Testis (tissue), 2 donors: ENCODE measurements at regions not wholly inside any gene's neighbourhood (a gene's known extent, or its start where the extent isn't known, plus 50 kb on each side); places are given as distances from the start of the nearest gene placed in this dataset.
A peak's percentile ranks its signal among the peaks of the same experiment; 100 is the strongest.
"Not testable (repeated sequence)": the region's sequence is repeated elsewhere in the genome, so short reads cannot be mapped to it uniquely, and the experiment has no call there.

Source experiments
- DNase-seq: peaks from one replicate; pipeline ENCODE4 v3.0.0-alpha.2; 2019
- H3K27ac ChIP-seq, 2 donors: fragments of 200-600 bp; sonication (generic); one replicate each; pipeline ENCODE4 v1.5.1; 2019
- H3K27me3 ChIP-seq: fragments of 200-600 bp; sonication (generic); one replicate; pipeline ENCODE4 v1.5.1; 2019
- H3K36me3 ChIP-seq: fragments of 200-600 bp; sonication (generic); one replicate; pipeline ENCODE4 v1.5.1; 2017; ENCODE audit warnings: low read depth; ENCODE audit errors: missing control alignments
- H3K4me1 ChIP-seq: fragments of 200-600 bp; sonication (generic); one replicate; pipeline ENCODE4 v1.5.1; 2019
- H3K4me3 ChIP-seq, 2 donors: fragments of 200-600 bp; sonication (generic); one replicate each; pipeline ENCODE4 v1.5.1; 2017 to 2019
- H3K9me3 ChIP-seq: fragments of 200-600 bp; sonication (generic); one replicate; pipeline ENCODE4 v1.5.1; 2017
- POLR2A ChIP-seq: fragments of 450-650 bp; IDR thresholded peaks from one replicate; pipeline ENCODE4 v1.6.1; 2017; ENCODE audit warnings: antibody characterized with exemption, mild to moderate bottlenecking, moderate library complexity
- WGBS, 2 donors: methylation state at CpG; one replicate each; pipeline ENCODE4 v1.1.5; 2018; 5-methylcytosine and 5-hydroxymethylcytosine counted together
- intact Hi-C: fragments of 100-400 bp; cut with DNase I; formaldehyde crosslinking; loops from one replicate; pipeline ENCODE4 v1.15.1; 2023; ENCODE audit warnings: low total_unique reads
- TF ChIP-seq, protein P1 (sequence below), 3 experiments: fragments of 450-650 bp in 2 of 3; fragments of 200-600 bp in 1 of 3; sonication (generic) in 1 of 3; IDR thresholded peaks; one replicate each; pipeline ENCODE4 v1.5.1; 2016 to 2019; ENCODE audit warnings: antibody characterized with exemption in 3 of 3, mild to moderate bottlenecking in 2 of 3, moderate library complexity in 1 of 3

DNA sequence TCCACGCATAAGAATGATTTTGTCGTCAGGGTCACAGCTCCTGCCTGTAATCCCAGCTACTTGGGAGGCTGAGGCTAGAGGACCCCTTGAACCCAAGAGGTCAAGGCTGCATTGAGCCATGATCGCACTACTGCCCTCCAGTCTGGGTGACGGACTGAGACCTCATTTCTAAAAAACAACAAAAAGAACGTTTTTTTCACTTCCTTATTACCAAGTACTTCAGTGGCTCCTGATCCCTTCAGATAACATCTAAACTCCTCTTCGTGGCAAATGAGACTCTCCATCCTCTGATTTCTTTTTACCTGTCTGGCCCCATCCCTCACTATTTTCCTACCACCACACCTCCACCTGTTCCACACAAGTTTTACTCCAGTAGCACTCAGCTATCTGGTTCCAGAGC lies 105.4 kb upstream of the TLK1 start:
- 72 to 75% methylated on average over 6 of the region's 6 CpGs for WGBS, 2 donors
- H3K27ac ChIP-seq: peak overlapping the region; percentile 25 to 63
- no peak overlapping the region for H3K4me3 ChIP-seq

DNA sequence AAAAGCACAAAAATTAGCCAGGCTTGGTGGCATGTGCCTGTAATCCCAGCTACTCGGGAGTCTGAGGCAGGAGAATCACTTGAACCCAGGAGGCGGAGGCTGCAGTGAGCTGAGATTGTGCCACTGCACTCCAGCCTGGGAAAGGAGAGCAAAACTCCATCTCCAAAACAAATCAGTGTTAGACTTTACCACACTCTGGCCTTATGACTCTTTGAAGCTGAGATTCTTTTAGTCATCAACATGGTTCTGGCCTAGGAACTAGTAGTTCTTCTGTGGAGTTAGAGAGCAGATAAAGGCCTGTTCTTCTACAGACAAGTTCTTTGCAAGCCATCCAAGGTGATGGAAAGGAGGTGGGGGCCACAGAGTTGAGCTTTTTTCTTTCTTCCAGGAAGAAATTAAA lies 100.8 kb upstream of the TLK1 start:
- H3K9me3 ChIP-seq, H3K36me3 ChIP-seq, H3K27me3 ChIP-seq, intact Hi-C loops, DNase-seq, H3K4me3 ChIP-seq, H3K4me1 ChIP-seq: not testable (repeated sequence)
- WGBS, 2 donors: 73 to 88% methylated on average over 2 of the region's 2 CpGs
- H3K27ac ChIP-seq: peak overlapping the region; percentile 59 to 76

More for the DNA sequence above, 105.4 kb upstream of the TLK1 start:
- Histone ChIP-seq H3K36me3 (no peaks in the 10 kb centered on the region), H3K27me3 (no peaks in the 10 kb centered on the region), H3K4me1 (peaks cover 12% of the 10 kb centered on the region), H3K9me3 (no peaks in the 10 kb centered on the region)
- intact Hi-C loops: no loop called here
- no peak for TF ChIP-seq POLR2A
- TF ChIP-seq, protein P1, sequence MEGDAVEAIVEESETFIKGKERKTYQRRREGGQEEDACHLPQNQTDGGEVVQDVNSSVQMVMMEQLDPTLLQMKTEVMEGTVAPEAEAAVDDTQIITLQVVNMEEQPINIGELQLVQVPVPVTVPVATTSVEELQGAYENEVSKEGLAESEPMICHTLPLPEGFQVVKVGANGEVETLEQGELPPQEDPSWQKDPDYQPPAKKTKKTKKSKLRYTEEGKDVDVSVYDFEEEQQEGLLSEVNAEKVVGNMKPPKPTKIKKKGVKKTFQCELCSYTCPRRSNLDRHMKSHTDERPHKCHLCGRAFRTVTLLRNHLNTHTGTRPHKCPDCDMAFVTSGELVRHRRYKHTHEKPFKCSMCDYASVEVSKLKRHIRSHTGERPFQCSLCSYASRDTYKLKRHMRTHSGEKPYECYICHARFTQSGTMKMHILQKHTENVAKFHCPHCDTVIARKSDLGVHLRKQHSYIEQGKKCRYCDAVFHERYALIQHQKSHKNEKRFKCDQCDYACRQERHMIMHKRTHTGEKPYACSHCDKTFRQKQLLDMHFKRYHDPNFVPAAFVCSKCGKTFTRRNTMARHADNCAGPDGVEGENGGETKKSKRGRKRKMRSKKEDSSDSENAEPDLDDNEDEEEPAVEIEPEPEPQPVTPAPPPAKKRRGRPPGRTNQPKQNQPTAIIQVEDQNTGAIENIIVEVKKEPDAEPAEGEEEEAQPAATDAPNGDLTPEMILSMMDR (IDR thresholded peaks at IDR 0.05): no peak
- no peak for DNase-seq

GRCh38 chr2:171260471-171261424 lies 100.1 kb upstream of the TLK1 start:
- intact Hi-C loops: no loop called here

DNA sequence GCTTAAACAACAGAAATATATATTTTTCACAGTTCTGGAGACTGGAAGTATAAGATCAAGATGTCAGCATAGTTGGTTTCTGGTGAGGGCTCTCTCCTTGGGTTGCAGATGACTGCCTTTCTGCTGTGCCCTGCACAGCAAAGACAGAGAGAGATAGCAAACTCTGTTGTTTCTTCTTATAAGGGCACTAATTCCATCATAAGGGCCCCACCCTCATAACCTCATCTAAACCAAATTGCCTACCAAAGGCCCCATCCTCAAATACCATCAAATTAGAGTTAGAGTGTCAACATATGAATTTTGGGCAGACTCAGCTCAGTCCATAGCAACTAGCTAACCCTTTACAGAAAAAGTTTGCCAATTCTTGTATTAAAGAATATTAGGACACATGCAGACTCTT lies 94.0 kb upstream of the TLK1 start:
- Histone ChIP-seq H3K27ac (no peak overlapping the region), H3K27me3 (no peaks in the 10 kb centered on the region), H3K4me3 (no peak overlapping the region), H3K9me3 (no peaks in the 10 kb centered on the region), H3K4me1 (no peaks in the 10 kb centered on the region), H3K36me3 (no peaks in the 10 kb centered on the region)
- intact Hi-C loops: no loop called here
- no peak for TF ChIP-seq POLR2A
- TF ChIP-seq, protein P1 (IDR thresholded peaks at IDR 0.05): no peak
- no peak for DNase-seq

More at GRCh38 chr2:171260471-171261424, 100.1 kb upstream of the TLK1 start:
- no peaks in the 10 kb centered on the region for H3K9me3 ChIP-seq
- H3K4me1 ChIP-seq: peaks cover under 1% of the 10 kb centered on the region
- 65 to 73% methylated on average over 6 of the region's 6 CpGs for WGBS, 2 donors
- peak overlapping the region; percentile 59 to 76 for H3K27ac ChIP-seq
- no peaks in the 10 kb centered on the region for H3K36me3 ChIP-seq
- TF ChIP-seq, protein P1 (IDR thresholded peaks at IDR 0.05): no peak
- TF ChIP-seq POLR2A: no peak
- no peaks in the 10 kb centered on the region for H3K27me3 ChIP-seq
- no peak for DNase-seq
- no peak overlapping the region for H3K4me3 ChIP-seq

- TF ChIP-seq, protein P1 (IDR thresholded peaks at IDR 0.05): no peak
- TF ChIP-seq POLR2A: no peak
- no peaks in the 10 kb centered on the region for H3K27me3 ChIP-seq
- 95 to 96% methylated on average over 2 of the region's 2 CpGs for WGBS, 2 donors
- no peaks in the 10 kb centered on the region for H3K36me3 ChIP-seq
- H3K4me1 ChIP-seq: no peaks in the 10 kb centered on the region
- no peak overlapping the region for H3K27ac ChIP-seq
- H3K4me3 ChIP-seq: no peak overlapping the region
- DNase-seq: no peak
- intact Hi-C loops: no loop called here
- H3K9me3 ChIP-seq: no peaks in the 10 kb centered on the region
Observed at GRCh38 chr2:171253900-171254650, 93.4 kb upstream of the TLK1 start.
